KMS-11 (cell line): ENCODE measurements at regions not wholly inside any gene's neighbourhood (a gene's known extent, or its start where the extent isn't known, plus 50 kb on each side); places are given as distances from the start of the nearest gene placed in this dataset.

ENCODE experiments used
- H2AFZ ChIP-seq: fragments of 200-600 bp; sonication (generic); 2 replicates; pipeline ENCODE4 v1.6.1; 2016; ENCODE audit warnings: antibody characterized with exemption, mixed run types, low read depth
- H3K27ac ChIP-seq: fragments of 200-600 bp; sonication (generic); 2 replicates; pipeline ENCODE4 v1.6.1; 2016; ENCODE audit warnings: mild to moderate bottlenecking, mixed run types
- H3K27me3 ChIP-seq: fragments of 200-600 bp; sonication (generic); 2 replicates; pipeline ENCODE4 v1.6.1; 2017; ENCODE audit warnings: mild to moderate bottlenecking, low read depth, mixed run types, moderate library complexity; ENCODE audit not compliant: insufficient read depth
- H3K36me3 ChIP-seq: fragments of 200-600 bp; sonication (generic); 2 replicates; pipeline ENCODE4 v1.6.1; 2017; ENCODE audit warnings: mild to moderate bottlenecking, mixed run types; ENCODE audit not compliant: insufficient read depth
- H3K4me1 ChIP-seq: fragments of 200-600 bp; sonication (generic); 2 replicates; pipeline ENCODE4 v1.6.1; 2016; ENCODE audit warnings: mild to moderate bottlenecking, low read depth, mixed run types; ENCODE audit not compliant: poor library complexity, severe bottlenecking
- H3K4me2 ChIP-seq: fragments of 200-600 bp; sonication (generic); 2 replicates; pipeline ENCODE4 v1.7.0; 2016; ENCODE audit warnings: mild to moderate bottlenecking, mixed run types
- H3K4me3 ChIP-seq: fragments of 200-600 bp; sonication (generic); IDR thresholded peaks from 2 replicates; pipeline ENCODE4 v1.6.1; 2017; ENCODE audit warnings: low read depth, low read length, mixed read lengths; ENCODE audit not compliant: insufficient read depth
- H3K79me2 ChIP-seq: fragments of 200-600 bp; sonication (generic); 2 replicates; pipeline ENCODE4 v1.6.1; 2016; ENCODE audit warnings: low read depth, mixed run types; ENCODE audit not compliant: insufficient read depth
- H3K9ac ChIP-seq: fragments of 200-600 bp; sonication (generic); 2 replicates; pipeline ENCODE4 v1.6.1; 2016; ENCODE audit warnings: mild to moderate bottlenecking, mixed run types
- H4K20me1 ChIP-seq: fragments of 200-600 bp; sonication (generic); 2 replicates; pipeline ENCODE4 v1.6.1; 2016; ENCODE audit warnings: mild to moderate bottlenecking, mixed run types; ENCODE audit not compliant: insufficient read depth
- TF ChIP-seq, protein P1 (sequence below): fragments of 200-600 bp; sonication (generic); conservative IDR thresholded peaks from 2 replicates; pipeline ENCODE4 v1.6.1; 2017; ENCODE audit warnings: low read depth, mild to moderate bottlenecking, antibody characterized with exemption, low read length, moderate library complexity, mixed read lengths

DNA sequence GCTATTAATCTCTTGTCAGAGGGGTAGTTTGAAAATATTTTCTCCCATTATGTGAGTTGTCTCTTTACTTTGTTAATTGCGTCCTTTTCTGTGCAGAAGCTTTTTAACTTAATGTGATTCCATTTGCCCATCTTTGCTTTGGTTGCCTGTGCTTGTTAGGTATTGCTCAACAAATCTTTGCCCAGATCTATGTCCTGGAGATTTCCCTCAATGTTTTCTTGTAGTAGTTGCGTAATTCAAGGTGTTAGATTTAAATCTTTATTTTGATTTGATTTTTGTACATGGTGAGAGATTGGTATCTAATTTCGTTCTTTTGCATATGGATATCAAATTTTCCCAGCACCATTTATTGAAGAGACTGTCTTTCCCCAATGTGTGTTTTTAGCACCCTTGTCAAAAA lies 567.2 kb downstream of the DNAJB9 start:
- TF ChIP-seq, protein P1, sequence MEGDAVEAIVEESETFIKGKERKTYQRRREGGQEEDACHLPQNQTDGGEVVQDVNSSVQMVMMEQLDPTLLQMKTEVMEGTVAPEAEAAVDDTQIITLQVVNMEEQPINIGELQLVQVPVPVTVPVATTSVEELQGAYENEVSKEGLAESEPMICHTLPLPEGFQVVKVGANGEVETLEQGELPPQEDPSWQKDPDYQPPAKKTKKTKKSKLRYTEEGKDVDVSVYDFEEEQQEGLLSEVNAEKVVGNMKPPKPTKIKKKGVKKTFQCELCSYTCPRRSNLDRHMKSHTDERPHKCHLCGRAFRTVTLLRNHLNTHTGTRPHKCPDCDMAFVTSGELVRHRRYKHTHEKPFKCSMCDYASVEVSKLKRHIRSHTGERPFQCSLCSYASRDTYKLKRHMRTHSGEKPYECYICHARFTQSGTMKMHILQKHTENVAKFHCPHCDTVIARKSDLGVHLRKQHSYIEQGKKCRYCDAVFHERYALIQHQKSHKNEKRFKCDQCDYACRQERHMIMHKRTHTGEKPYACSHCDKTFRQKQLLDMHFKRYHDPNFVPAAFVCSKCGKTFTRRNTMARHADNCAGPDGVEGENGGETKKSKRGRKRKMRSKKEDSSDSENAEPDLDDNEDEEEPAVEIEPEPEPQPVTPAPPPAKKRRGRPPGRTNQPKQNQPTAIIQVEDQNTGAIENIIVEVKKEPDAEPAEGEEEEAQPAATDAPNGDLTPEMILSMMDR, result no peak
- H3K9ac ChIP-seq, result no peak overlapping the region
- no peak overlapping the region for H2AFZ ChIP-seq
- H3K27me3 ChIP-seq, result no peaks in the 10 kb centered on the region
- no peaks in the 10 kb centered on the region for H3K4me1 ChIP-seq
- H4K20me1 ChIP-seq, result no peaks in the 10 kb centered on the region
- no peaks in the 10 kb centered on the region for H3K36me3 ChIP-seq
- no peak overlapping the region for H3K4me3 ChIP-seq
- no peak overlapping the region for H3K27ac ChIP-seq
- no peak overlapping the region for H3K4me2 ChIP-seq
- H3K79me2 ChIP-seq, result no peaks in the 10 kb centered on the region

DNA sequence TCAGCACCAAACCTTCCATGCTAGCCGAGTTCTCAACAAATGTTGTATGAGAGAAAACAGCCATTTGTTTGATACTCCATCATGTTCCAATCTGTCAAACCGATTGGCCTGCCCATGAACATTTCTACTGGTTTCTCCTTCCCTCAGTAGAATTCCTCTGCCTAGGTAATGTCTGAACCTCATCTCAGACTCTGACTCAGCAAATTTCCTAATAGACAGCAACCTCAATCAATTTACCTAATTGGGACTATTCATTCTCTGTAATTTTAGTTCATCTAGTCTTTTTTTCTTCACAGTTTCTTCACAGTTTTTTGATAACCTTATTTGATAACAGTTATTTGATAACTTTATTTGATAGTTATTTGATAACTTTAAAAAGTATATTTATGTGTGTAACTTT lies 585.1 kb downstream of the DNAJB9 start:
- Histone ChIP-seq H4K20me1 (no peaks in the 10 kb centered on the region), H2AFZ (no peak overlapping the region), H3K36me3 (no peaks in the 10 kb centered on the region), H3K4me1 (no peaks in the 10 kb centered on the region), H3K27ac (no peak overlapping the region), H3K27me3 (no peaks in the 10 kb centered on the region), H3K79me2 (no peaks in the 10 kb centered on the region), H3K4me3 (no peak overlapping the region), H3K4me2 (no peak overlapping the region), H3K9ac (no peak overlapping the region)
- TF ChIP-seq, protein P1, result no peak

DNA sequence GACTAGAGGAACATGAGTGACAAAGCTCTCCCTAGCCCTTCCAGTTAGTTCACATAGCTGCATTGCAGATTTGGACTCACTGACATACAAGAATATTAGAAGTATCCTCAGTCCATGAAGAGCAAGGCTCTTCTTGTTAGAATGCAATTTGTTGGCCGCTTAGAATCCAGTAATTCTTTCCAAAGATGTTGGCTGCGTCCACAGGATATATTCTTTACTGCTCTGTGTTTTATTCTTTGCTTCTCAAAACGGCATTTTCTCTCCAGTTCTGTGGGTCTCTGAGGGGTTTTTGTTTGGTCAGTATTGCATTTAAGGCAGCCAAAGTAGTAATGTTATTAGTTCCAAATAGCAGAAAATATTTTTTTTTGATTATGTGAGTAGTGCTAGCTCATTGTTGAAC lies 588.6 kb downstream of the DNAJB9 start:
- Histone ChIP-seq H3K27ac (no peak overlapping the region), H2AFZ (no peak overlapping the region), H3K4me1 (no peaks in the 10 kb centered on the region), H3K36me3 (no peaks in the 10 kb centered on the region), H3K4me2 (no peak overlapping the region), H3K27me3 (no peaks in the 10 kb centered on the region), H3K4me3 (no peak overlapping the region), H3K79me2 (no peaks in the 10 kb centered on the region), H4K20me1 (no peaks in the 10 kb centered on the region), H3K9ac (no peak overlapping the region)
- TF ChIP-seq, protein P1, result no peak

DNA sequence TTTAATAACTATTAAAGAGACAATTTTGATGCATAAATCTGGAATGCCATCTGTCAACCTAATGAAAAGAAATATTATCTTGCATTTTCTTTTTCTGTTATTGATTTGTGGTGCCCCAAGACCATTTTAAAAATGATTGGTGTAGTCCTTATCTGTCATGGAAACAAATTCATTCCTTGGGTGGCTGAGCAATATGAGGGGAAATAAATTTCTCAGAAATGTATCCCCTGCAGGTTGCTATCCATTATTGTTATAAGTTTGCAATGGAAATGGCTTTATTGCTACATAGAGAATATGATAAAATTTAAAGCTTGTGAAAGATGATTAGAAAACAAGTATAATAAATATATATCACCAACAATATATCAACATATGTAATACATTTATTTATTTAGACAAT lies 607.0 kb downstream of the DNAJB9 start:
- no peak overlapping the region for H3K27ac ChIP-seq
- H3K27me3 ChIP-seq, result no peaks in the 10 kb centered on the region
- H3K9ac ChIP-seq, result no peak overlapping the region
- TF ChIP-seq, protein P1, result no peak
- no peaks in the 10 kb centered on the region for H3K4me1 ChIP-seq
- H3K4me3 ChIP-seq, result no peak overlapping the region
- H2AFZ ChIP-seq, result no peak overlapping the region
- H3K36me3 ChIP-seq, result no peaks in the 10 kb centered on the region
- no peak overlapping the region for H3K4me2 ChIP-seq
- no peaks in the 10 kb centered on the region for H3K79me2 ChIP-seq
- no peaks in the 10 kb centered on the region for H4K20me1 ChIP-seq

DNA sequence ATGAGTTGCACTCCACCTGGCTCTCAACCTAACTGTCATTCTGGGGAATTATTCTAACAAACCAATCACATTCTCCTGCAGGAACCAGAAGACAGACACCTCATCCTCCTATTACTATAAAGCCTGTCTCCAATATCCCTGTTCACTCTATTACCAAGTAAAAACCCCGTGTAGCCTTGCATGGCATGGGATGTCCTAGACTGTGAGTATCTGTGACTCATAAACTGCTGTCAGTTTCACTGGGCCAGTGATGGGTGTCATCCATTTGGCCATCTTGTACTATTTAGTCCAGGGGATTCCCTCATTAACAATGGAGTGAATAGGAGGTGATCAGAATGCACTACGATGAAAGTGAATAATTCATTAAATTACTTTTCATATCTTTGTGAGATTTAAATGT lies 608.7 kb downstream of the DNAJB9 start:
- no peaks in the 10 kb centered on the region for H3K36me3 ChIP-seq
- H3K4me3 ChIP-seq, result no peak overlapping the region
- H3K4me1 ChIP-seq, result no peaks in the 10 kb centered on the region
- no peak overlapping the region for H2AFZ ChIP-seq
- H3K4me2 ChIP-seq, result no peak overlapping the region
- no peaks in the 10 kb centered on the region for H4K20me1 ChIP-seq
- H3K9ac ChIP-seq, result no peak overlapping the region
- H3K79me2 ChIP-seq, result no peaks in the 10 kb centered on the region
- TF ChIP-seq, protein P1, result no peak
- H3K27me3 ChIP-seq, result no peaks in the 10 kb centered on the region
- H3K27ac ChIP-seq, result no peak overlapping the region
